GM06990 (cell line): ENCODE measurements at regions not wholly inside any gene's neighbourhood (a gene's known extent, or its start where the extent isn't known, plus 50 kb on each side); places are given as distances from the start of the nearest gene placed in this dataset.

Experiments used
- DNase-seq: peaks from one replicate; pipeline ENCODE4 v3.0.0-alpha.2; 2011; ENCODE audit not compliant: insufficient read length; ENCODE audit errors: extremely low read depth
- H3K27me3 ChIP-seq: replicated peaks from 2 replicates; pipeline ENCODE4 v1.6.0; 2011; ENCODE audit warnings: low read length; ENCODE audit not compliant: control insufficient read depth, insufficient read depth
- H3K36me3 ChIP-seq: 2 replicates; pipeline ENCODE4 v1.5.1; 2011; ENCODE audit warnings: low read length; ENCODE audit not compliant: control insufficient read depth, insufficient read depth
- H3K4me3 ChIP-seq: replicated peaks from 2 replicates; pipeline ENCODE4 v1.5.1; 2011; ENCODE audit warnings: low read depth, mild to moderate bottlenecking, control low read depth, low read length
- TF ChIP-seq, protein P1 (sequence below): IDR thresholded peaks from 2 replicates; pipeline ENCODE4 v1.5.1; 2011; ENCODE audit warnings: low read length, control low read depth, mild to moderate bottlenecking, inconsistent platforms; ENCODE audit not compliant: insufficient read depth, poor library complexity, severe bottlenecking

DNA sequence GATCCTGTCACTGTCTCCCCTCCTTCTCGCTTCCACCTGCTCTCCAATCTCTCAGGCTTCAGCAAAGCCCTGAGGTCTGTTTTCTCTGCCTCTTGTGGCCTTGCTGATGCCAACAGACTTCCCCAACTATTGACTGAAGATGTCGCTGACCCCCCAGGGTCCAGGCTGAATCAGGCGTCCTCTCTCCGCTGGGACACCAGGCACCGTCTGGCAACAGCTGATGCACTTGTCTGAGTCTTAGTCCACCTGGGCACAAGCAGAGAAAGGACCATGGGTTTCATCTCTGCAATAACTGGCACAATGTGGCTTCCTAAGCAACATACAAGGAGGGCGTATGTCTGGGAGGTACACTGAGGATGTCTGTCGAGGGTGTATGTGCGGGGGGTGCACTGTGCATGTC, 248.7 kb upstream of the MYT1L start:
- Histone ChIP-seq H3K27me3 (no peaks in the 10 kb centered on the region), H3K36me3 (no peaks in the 10 kb centered on the region), H3K4me3 (no peak overlapping the region)
- no peak for DNase-seq
- TF ChIP-seq, protein P1, sequence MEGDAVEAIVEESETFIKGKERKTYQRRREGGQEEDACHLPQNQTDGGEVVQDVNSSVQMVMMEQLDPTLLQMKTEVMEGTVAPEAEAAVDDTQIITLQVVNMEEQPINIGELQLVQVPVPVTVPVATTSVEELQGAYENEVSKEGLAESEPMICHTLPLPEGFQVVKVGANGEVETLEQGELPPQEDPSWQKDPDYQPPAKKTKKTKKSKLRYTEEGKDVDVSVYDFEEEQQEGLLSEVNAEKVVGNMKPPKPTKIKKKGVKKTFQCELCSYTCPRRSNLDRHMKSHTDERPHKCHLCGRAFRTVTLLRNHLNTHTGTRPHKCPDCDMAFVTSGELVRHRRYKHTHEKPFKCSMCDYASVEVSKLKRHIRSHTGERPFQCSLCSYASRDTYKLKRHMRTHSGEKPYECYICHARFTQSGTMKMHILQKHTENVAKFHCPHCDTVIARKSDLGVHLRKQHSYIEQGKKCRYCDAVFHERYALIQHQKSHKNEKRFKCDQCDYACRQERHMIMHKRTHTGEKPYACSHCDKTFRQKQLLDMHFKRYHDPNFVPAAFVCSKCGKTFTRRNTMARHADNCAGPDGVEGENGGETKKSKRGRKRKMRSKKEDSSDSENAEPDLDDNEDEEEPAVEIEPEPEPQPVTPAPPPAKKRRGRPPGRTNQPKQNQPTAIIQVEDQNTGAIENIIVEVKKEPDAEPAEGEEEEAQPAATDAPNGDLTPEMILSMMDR: no peak

DNA sequence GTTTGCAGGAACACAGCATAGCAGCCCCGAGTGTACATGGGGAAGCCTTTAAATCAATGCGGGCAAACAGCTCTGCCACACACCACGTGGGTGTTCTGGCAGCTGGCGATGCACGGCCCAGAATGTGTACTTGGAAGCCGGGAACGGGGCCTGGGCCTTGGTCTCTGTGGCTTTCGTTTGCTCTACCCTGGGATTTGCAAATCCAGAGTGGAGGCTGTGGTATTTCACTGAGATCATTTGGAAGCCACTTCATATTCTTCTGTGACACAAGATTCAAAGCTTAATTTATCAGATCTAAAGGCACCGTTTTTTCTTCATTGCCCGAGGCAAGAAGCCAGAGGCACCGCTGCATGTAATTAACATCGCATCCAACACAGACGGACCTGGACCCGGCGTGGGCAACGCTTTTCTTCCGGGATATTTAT, 246.3 kb upstream of the MYT1L start:
- DNase-seq: no peak
- Histone ChIP-seq H3K27me3 (no peaks in the 10 kb centered on the region), H3K4me3 (no peak overlapping the region), H3K36me3 (no peaks in the 10 kb centered on the region)
- TF ChIP-seq, protein P1: no peak

DNA sequence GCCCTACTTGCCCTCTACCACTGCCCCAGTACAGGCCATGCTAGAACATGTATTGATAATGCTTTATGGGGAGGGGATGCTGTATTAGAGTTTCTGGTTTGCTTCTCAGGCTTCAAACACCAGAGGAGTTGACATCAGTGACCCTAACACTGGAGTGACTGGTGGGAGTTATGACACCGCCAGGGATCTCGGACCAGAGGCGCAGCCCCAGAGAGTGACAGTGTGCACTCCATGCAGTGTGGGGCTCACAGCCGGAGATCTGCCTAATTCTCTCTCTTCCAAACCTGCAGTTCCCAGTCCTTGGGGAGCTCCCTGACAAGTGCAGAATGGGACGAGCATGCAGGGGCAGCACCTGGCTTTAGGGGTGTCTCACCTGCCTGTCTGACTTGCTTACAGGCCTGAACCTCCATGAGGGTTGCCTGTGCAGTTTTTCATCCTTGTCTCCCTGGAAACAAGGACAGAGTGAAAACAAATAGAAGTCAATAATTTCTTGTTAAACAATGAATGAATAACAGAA, 244.9 kb upstream of the MYT1L start:
- no peaks in the 10 kb centered on the region for H3K27me3 ChIP-seq
- H3K36me3 ChIP-seq: no peaks in the 10 kb centered on the region
- H3K4me3 ChIP-seq: no peak overlapping the region
- TF ChIP-seq, protein P1: no peak
- no peak for DNase-seq

DNA sequence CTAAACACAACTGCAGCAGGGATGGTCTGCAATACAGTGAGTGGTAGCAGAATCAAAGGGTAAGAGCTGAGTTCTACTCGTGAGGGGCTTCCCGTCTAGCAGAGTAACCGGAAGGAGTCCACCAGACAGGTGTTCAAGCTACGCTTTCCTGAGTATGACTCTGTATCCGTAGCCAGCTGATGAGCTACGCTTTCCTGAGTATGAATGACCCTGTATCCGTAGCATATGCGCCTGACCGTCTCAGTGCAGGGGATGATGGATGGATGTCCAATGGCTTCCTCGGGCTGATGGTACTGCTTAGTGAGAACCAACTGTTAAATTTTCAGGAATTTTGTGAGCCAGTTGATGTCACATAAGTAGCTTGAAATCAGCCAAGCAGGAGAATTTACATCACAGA, 244.1 kb upstream of the MYT1L start:
- DNase-seq: no peak
- TF ChIP-seq, protein P1: no peak
- H3K36me3 ChIP-seq: no peaks in the 10 kb centered on the region
- no peaks in the 10 kb centered on the region for H3K27me3 ChIP-seq
- H3K4me3 ChIP-seq: no peak overlapping the region

DNA sequence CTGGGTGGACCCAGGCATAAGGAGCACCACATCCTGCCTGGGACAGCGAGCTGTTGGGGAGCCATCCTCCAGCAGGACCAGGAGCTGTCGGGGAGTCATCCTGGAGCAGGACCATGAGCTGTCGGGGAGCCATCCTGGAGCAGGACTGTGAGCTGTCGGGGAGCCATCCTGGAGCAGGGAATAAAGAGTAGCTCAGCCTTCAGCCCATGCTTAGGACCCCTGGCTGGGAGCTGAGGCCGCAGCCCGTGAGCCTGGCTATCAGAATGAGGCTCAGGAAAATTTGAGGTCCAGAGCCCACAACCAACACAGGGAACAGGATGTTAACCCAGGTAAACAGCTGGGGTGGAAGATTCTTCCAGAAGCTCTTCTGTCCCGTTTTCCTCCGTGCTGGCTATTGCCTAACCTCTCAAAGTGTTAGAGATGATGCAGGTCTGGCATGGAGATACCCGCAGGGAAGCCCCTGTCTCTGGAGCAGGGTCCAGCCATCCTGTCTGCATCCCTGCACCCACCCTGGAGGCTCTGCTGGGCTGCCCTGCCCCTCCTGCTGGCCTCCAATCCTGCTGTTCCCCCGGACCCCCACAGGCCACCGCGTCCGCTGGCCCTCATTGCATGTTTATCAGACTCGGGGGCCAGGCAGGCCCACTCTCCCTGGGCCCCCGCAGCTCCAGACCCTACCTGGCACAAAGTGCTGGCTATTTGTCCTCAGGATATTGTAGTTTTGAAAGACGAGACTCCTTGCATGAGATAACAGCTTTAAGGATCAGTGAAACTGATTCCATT, 243.5 kb upstream of the MYT1L start:
- no peak overlapping the region for H3K4me3 ChIP-seq
- H3K36me3 ChIP-seq: no peaks in the 10 kb centered on the region
- H3K27me3 ChIP-seq: no peaks in the 10 kb centered on the region
- TF ChIP-seq, protein P1: no peak
- DNase-seq: no peak
